HCT116 (cell line): ENCODE measurements at regions not wholly inside any gene's neighbourhood (a gene's known extent, or its start where the extent isn't known, plus 50 kb on each side); places are given as distances from the start of the nearest gene placed in this dataset.

ENCODE experiments used
- ATF3 ChIP-seq: IDR thresholded peaks from 2 replicates; pipeline ENCODE4 v1.6.1; 2012
- CEBPB ChIP-seq: IDR thresholded peaks from 2 replicates; pipeline ENCODE4 v1.6.1; 2012; ENCODE audit warnings: low read depth
- CTCF ChIP-seq, 3 experiments: fragments of 200-600 bp in 1 of 3; sonication (generic) in 1 of 3; IDR thresholded peaks in 2 of 3; conservative IDR thresholded peaks in 1 of 3; 2 replicates each; pipeline ENCODE4 v1.5.1; 2012 to 2017; ENCODE audit warnings: low read depth in 2 of 3, low read length in 2 of 3, antibody characterized with exemption in 1 of 3, borderline replicate concordance in 1 of 3, control low read depth in 1 of 3, mild to moderate bottlenecking in 1 of 3, mixed read lengths in 1 of 3, mixed run types in 1 of 3, moderate library complexity in 1 of 3; ENCODE audit not compliant: insufficient read depth in 1 of 3
- EGR1 ChIP-seq: IDR thresholded peaks from 2 replicates; pipeline ENCODE4 v1.6.1; 2012; ENCODE audit warnings: low read depth
- ELF1 ChIP-seq: IDR thresholded peaks from 2 replicates; pipeline ENCODE4 v1.6.1; 2012; ENCODE audit warnings: low read depth, borderline replicate concordance
- MAX ChIP-seq: IDR thresholded peaks from 2 replicates; pipeline ENCODE4 v1.6.1; 2012
- POLR2A ChIP-seq: IDR thresholded peaks from 2 replicates; pipeline ENCODE4 v1.7.0; 2011; ENCODE audit warnings: borderline replicate concordance; ENCODE audit not compliant: insufficient read depth, insufficient read length; ENCODE audit errors: extremely low read depth
- POLR2AphosphoS5 ChIP-seq: IDR thresholded peaks from 2 replicates; pipeline ENCODE4 v1.6.1; 2011; ENCODE audit warnings: mild to moderate bottlenecking, low read depth, low read length, moderate library complexity
- RAD21 ChIP-seq: IDR thresholded peaks from 2 replicates; pipeline ENCODE4 v1.6.1; 2012; ENCODE audit warnings: low read depth, mild to moderate bottlenecking
- REST ChIP-seq: IDR thresholded peaks from 2 replicates; pipeline ENCODE4 v1.6.1; 2012; ENCODE audit warnings: low read depth
- SP1 ChIP-seq: IDR thresholded peaks from 2 replicates; pipeline ENCODE4 v1.6.1; 2012; ENCODE audit warnings: low read depth
- YY1 ChIP-seq: IDR thresholded peaks from 2 replicates; pipeline ENCODE4 v1.6.1; 2011; ENCODE audit warnings: low read length, low read depth, moderate library complexity, mild to moderate bottlenecking; ENCODE audit not compliant: insufficient replicate concordance; ENCODE audit errors: extremely low read depth
- ZBTB33 ChIP-seq: IDR thresholded peaks from 2 replicates; pipeline ENCODE4 v1.6.1; 2011; ENCODE audit warnings: mild to moderate bottlenecking, low read length, moderate library complexity; ENCODE audit not compliant: insufficient replicate concordance; ENCODE audit errors: extremely low read depth
- ZNF274 ChIP-seq: fragments of 200-500 bp; sonication (Bioruptor generic); IDR thresholded peaks from 2 replicates; pipeline ENCODE4 v1.6.1; 2014; ENCODE audit warnings: mild to moderate bottlenecking, low read depth, low read length, inconsistent platforms

- TF ChIP-seq POLR2A (no peak), MAX (no peak), ATF3 (no peak), CTCF (IDR thresholded peaks at IDR 0.05 in 2 of 3, conservative IDR thresholded peaks at IDR 0.05 in 1 of 3; ENCODE audit: borderline replicate concordance in 1 of 3, insufficient read depth in 1 of 3, low read depth in 2 of 3, low read length in 2 of 3) (no peak), EGR1 (no peak), ZBTB33 (no peak), POLR2AphosphoS5 (no peak), SP1 (no peak), YY1 (no peak), ELF1 (no peak), REST (no peak), ZNF274 (no peak), RAD21 (no peak), CEBPB (no peak)
These were observed 274.8 kb upstream of the AJAP1 start for GRCh38 chr1:4379451-4380175.
